ENCODE measurements at regions not wholly inside any gene's neighbourhood (a gene's known extent, or its start where the extent isn't known, plus 50 kb on each side); places are given as distances from the start of the nearest gene placed in this dataset.

- DNase-seq, result no peak
These were observed 390.3 kb downstream of the HHIPL2 start for GRCh38 chr1:222157612-222158011.

- DNase-seq, result no peak
These were observed 398.3 kb upstream of the DUSP10 start for GRCh38 chr1:222140206-222140605.

GRCh38 chr1:222138095-222138494 is 396.2 kb upstream of the DUSP10 start:
- DNase-seq, result no peak

- DNase-seq, result no peak
These were observed 395.0 kb upstream of the DUSP10 start for GRCh38 chr1:222136869-222137268.

- no peak for DNase-seq
These were observed 387.2 kb upstream of the DUSP10 start for GRCh38 chr1:222129041-222129440.

GRCh38 chr1:222127526-222128152 is 385.8 kb upstream of the DUSP10 start:
- DNase-seq, result no peak

DNA sequence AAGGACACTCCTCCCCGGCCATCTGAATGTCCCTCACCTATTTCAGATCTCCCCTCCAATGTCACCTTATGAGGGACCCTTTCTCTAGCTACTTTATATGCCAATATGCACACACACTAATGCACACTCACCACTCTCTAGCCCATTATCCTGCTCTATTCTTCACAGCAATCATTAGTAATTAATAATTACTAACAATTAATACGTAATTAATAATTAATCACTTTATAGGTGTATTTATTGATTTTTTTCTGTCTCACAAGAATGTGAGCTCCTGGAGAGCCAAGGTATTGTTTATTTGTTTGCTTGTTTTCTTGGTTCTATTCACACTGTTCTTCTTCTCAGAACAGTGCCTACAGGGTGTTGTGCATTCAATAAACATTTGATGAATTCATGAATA is 385.2 kb upstream of the DUSP10 start:
- no peak for DNase-seq

DNA sequence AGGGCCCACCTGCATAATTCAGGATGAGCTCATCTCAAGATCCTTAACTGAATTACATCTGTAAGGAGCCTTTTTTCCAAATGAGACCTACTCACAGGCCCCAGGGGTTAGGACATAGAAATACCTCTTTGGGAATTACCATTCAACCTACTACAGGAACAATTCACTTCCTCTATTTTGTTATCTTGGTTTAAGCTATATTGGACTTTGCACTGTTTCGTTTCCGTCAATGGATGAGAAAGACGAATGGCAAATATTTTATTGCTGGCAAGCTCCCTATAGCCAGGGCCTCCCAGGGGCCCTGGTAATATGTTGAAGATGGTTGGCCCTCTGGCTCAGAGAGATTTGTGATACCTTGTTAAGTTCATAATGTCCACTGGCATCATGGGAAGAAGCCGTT is 384.2 kb upstream of the DUSP10 start:
- no peak for DNase-seq

DNA sequence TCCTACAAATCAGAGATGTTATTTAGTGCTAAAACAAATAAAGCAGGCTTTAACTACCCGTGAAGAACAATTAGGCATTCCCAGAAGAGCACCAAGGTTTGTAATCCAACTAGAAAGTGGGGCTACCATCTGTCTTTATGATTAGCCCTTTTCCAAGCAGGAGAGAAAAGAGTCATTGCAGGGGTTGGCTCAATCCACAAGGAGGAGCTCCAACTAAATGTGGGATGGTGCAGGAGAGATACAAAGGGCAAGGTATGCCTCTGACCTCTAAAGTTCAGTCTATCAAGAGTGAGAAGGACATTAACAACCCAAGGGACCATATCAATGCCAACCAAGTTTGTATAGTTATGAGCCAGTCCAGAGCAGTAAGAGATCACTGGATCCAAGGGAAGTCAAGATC is 382.7 kb upstream of the DUSP10 start:
- peak; percentile 5 for DNase-seq

GRCh38 chr1:222123111-222123510 is 381.2 kb upstream of the DUSP10 start:
- no peak for DNase-seq

GRCh38 chr1:222117809-222118208 is 375.9 kb upstream of the DUSP10 start:
- no peak for DNase-seq

DNA sequence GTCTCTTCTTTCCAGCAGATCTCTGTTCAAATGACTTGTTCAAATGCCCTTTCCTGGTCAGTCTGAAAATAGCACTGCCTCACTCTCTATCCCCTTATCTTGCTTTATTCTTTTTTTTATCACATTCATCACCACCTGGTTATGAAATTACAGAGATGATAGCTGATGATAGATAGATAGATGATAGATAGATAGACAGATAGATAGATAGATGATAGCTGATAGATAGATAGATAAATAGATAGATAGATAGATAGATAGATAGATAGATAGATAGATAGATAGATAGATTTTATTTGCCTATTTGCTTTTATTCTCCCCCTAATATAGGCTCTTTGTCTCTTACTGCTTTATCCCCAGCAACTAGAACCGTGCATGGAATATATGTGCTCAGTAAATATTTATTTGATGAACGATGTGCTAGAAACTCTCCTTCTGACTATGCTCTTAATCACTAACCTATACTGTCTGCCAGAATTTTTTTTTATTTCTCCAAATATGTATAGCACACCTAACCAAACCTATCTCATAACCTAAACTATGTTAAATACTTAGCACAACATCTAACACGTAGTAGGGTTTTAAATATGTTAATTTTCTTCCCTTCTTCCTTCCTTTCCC is 372.8 kb upstream of the DUSP10 start:
- no peak for DNase-seq

DNA sequence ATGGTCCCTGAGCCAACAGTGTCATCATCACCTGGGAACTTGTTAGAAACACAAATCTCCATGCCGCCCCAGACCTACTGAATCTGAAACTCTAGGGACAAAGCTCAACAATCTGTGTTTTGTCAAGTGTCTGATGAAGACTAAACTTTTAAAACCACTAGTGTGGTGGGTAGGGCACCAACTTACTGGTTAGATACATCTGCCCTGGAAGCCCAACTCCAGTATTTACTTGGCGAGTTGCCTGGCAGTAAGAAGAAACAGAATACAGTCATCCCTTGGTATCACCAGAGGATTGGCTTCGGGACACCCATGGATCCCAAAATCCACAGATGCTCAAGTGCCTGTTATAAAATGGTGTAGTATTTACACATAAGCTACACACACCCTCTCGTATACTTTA is 367.9 kb upstream of the DUSP10 start:
- DNase-seq, result no peak

DNA sequence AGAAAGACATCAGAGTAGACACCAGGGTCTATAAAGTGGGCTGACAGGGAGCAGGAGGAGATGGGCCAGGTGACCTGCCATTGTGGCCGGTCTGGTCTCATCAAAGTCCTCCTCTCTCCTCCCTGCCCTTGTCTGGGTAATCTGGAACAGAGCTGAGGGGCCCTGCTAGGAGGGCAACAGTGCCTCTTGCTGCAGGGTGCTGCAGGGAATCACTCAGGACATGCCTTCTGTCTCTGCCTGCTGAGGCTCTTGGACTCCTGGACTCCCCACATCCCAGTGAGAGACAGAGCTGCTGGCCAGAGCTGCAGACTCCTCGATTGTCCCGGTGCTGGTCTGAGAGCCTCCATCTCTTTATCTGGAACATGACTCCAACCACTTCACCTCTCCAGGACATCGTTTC is 366.1 kb upstream of the DUSP10 start:
- no peak for DNase-seq

DNA sequence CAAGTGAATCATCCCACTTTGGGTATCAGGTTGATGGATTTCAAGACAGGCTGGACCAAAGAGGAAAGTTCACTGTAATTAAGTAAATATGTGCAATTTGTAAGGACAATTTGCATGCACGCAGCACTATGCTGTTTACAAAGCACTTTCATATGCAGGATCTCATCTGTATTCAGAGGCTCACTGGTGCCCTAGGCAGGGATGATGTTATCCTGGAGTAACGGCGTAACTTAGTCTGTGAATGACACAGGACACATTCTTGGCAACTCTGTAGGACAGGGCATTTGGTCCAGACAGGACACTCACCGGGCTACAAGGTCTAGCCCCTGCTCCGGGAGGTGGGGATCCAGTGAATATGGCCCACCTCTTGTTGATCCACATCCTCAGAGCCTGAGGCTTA is 365.4 kb upstream of the DUSP10 start:
- no peak for DNase-seq

DNA sequence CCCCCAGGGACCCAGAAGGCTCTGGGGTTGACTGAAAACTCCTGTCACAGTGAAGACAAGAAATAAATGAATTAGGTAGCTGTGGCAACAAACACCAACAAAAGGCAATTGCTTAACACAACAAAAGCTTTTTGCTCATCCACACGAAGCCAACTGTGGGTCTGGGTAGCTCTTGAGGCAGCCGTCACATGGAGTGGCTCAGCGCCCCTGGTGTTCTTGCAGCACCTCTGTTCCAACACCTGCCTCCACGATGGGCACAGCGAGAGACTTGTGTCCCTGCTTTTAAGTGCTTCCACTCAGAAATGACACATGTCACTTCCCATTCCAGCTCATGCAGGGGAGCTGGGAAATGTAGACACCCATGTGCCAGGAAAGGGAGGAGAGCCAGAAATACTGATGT is 364.5 kb upstream of the DUSP10 start:
- DNase-seq, result no peak

GRCh38 chr1:222105861-222106260 is 364.0 kb upstream of the DUSP10 start:
- no peak for DNase-seq

GRCh38 chr1:222105393-222105737 is 363.5 kb upstream of the DUSP10 start:
- DNase-seq, result no peak

DNA sequence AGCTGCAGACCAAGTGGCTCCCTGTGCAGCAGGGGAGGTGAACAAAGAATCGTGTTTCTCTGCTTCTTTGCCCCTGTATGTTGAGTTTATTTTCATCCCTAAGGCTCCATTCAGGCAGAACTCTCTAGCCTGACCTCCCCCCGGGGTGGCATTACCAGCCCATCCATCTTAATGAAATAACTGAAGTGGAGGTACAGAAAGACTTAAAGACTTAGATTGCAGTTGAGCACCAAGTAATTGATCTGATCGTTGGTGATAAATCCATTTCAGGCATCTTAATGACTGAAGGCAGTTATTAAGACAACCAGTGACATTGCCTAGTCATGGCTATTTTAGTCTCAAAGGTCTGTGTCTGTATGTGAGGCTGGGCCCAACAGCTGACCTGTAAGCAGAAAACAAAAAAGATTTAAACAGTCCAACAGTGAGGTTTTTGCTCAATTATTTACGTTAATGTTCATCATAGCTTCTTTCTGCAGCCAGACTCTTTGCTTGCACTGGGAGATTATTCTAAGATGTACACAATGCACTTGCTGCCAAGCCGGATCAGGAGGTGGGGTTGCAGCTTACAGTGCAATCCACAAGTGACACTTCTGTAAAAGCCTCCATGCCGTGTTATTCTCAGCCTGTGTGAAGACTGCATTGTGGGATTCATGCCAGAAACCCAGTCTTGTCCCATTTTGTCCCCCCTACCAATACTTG is 363.0 kb upstream of the DUSP10 start:
- no peak for DNase-seq

- DNase-seq, result no peak
These were observed 362.2 kb upstream of the DUSP10 start for GRCh38 chr1:222104097-222104496.

GRCh38 chr1:222099746-222100145 is 357.9 kb upstream of the DUSP10 start:
- DNase-seq, result no peak

DNA sequence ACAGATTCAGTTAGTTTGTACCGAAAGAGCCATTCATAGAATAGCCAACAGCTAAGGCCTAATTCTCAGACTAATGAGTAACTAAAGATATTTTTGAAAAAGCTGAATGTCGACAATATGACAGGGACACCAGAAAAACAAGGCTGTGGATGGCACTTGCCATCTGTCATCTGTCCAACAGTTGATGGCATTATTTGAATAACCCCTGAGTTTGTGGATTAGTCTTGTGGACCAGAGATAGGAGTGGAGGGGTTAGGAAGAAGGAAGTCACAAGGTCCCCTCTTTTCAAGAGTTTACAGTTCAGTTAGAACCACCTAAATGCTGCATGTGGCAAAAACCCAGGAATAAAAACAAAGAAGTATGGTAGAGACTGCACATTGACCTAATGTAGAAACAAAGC is 356.5 kb upstream of the DUSP10 start:
- no peak for DNase-seq

DNA sequence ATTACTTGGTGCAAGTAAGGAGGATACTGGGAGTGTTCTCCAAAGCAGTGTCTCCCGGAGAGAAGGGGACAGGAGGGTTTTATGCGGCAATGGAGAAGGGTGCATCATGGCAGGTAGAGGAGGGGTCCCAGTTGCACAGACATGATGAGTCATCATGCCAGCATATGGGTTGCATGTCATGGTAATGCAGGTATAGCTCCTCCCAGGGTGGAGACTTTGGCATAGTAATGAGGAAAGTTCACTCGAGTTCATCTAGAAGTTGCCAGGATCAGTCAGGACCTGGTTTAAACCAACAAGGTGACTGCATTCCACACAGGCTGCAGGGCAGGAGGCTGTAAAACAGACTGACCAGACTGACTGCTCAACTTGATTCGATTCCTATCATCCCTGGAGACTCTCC is 355.7 kb upstream of the DUSP10 start:
- DNase-seq, result no peak

DNA sequence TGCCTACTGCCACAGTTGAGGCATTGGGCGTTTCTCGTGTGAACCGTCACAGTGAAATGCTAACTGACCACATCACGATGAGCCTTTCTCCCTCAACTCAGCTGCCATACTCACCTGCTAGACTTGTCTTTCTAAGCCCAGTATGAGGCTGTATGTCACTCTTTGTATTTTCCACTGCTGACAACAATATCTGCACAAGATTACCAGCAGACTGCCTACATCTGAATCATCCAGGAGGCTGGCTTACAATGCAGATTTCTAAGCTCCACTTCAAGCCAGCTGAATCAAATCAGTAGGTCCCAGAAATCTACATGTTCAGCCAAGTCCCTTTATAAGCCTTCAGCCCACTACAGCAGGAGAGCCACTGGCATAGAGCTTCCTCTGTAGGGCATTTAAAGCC is 355.0 kb upstream of the DUSP10 start:
- no peak for DNase-seq

GRCh38 chr1:222096476-222096772 is 354.5 kb upstream of the DUSP10 start:
- no peak for DNase-seq

Measured in activated CD4-positive, alpha-beta T cell treated with anti-CD3 and anti-CD28 coated beads, Interleukin-10, Interleukin-2, amounts not matched to agents 100 ng/mL and 50 ng/mL, durations not matched to agents 16 hours and 8 hours (primary cell).